H1 (cell line): ENCODE measurements at regions not wholly inside any gene's neighbourhood (a gene's known extent, or its start where the extent isn't known, plus 50 kb on each side); places are given as distances from the start of the nearest gene placed in this dataset.

Source experiments
- CTCF ChIA-PET: fragments of 300-600 bp; sonication (Branson Sonifier 250); formaldehyde crosslinking; loops from one replicate; lab custom pipeline; 2021; ENCODE audit not compliant: partially characterized antibody; lab: Charles Lee
- POLR2A ChIA-PET: fragments of 300-600 bp; sonication (Branson Sonifier 250); formaldehyde crosslinking; loops from one replicate; lab custom pipeline; 2021; ENCODE audit warnings: inconsistent platforms; ENCODE audit not compliant: partially characterized antibody; lab: Charles Lee
- DNase-seq, 2 experiments: peaks; one replicate each; pipeline versions ENCODE4 v3.0.0 to v3.0.0-alpha.2; 2010 to 2022; ENCODE audit warnings: low spot score in 2 of 2, low read depth in 1 of 2, mixed read lengths in 1 of 2
- FAIRE-seq: peaks from 2 replicates; lab custom pipeline; 2011; peaks lifted over from hg19 to GRCh38; lab: Jason Lieb, UNC
- H2AFZ ChIP-seq: 2 replicates; pipeline ENCODE4 v1.8.1; 2012; ENCODE audit warnings: low read length, inconsistent platforms
- H2AK5ac ChIP-seq: 2 replicates; pipeline ENCODE4 v1.6.1; 2013; ENCODE audit warnings: low read depth, low read length
- H2BK120ac ChIP-seq: replicated peaks from 2 replicates; pipeline ENCODE3; 2013; ENCODE audit warnings: low read depth, low read length, inconsistent platforms
- H2BK12ac ChIP-seq: 2 replicates; pipeline ENCODE4 v1.6.1; 2013; ENCODE audit warnings: low read depth, low read length
- H2BK15ac ChIP-seq: 2 replicates; pipeline ENCODE4 v1.6.1; 2013; ENCODE audit warnings: low read length
- H2BK20ac ChIP-seq: 2 replicates; pipeline ENCODE4 v1.6.1; 2013; ENCODE audit warnings: low read length
- H2BK5ac ChIP-seq: 2 replicates; pipeline ENCODE4 v1.6.1; 2013; ENCODE audit warnings: low read depth, low read length
- H3K14ac ChIP-seq: 2 replicates; pipeline ENCODE4 v1.6.1; 2013; ENCODE audit warnings: inconsistent platforms; ENCODE audit not compliant: insufficient read length
- H3K18ac ChIP-seq: 2 replicates; pipeline ENCODE4 v1.6.1; 2013; ENCODE audit warnings: low read length; ENCODE audit errors: extremely low read depth
- H3K23ac ChIP-seq: 2 replicates; pipeline ENCODE4 v1.6.1; 2013; ENCODE audit warnings: inconsistent platforms; ENCODE audit not compliant: insufficient read length
- H3K23me2 ChIP-seq: 2 replicates; pipeline ENCODE4 v1.6.1; 2013; ENCODE audit warnings: low read depth, low read length
- H3K27ac ChIP-seq: 2 replicates; pipeline ENCODE4 v1.6.1; 2011; ENCODE audit warnings: low read depth, low read length, inconsistent platforms
- H3K27me3 ChIP-seq, 4 experiments: replicated peaks in 1 of 4; 1 replicate in 1 of 4; 2 replicates in 3 of 4; pipeline versions ENCODE4 v1.6.1 to v1.8.1; 2011 to 2013; ENCODE audit warnings: low read length in 3 of 4, mild to moderate bottlenecking in 3 of 4, inconsistent platforms in 2 of 4, mixed read lengths in 2 of 4, moderate library complexity in 1 of 4; ENCODE audit not compliant: control insufficient read depth in 3 of 4, insufficient read depth in 3 of 4; ENCODE audit errors: extremely low read depth in 1 of 4
- H3K36me3 ChIP-seq, 4 experiments: 2 replicates each; pipeline versions ENCODE4 v1.6.1 to v1.8.1; 2011 to 2013; ENCODE audit warnings: mild to moderate bottlenecking in 4 of 4, low read length in 3 of 4, moderate library complexity in 2 of 4, control low read depth in 1 of 4, inconsistent platforms in 1 of 4; ENCODE audit not compliant: insufficient read depth in 4 of 4, control insufficient read depth in 2 of 4
- H3K4ac ChIP-seq: replicated peaks from 2 replicates; pipeline ENCODE3; 2013; ENCODE audit warnings: low read length, low read depth, mixed read lengths, inconsistent platforms; ENCODE audit not compliant: insufficient read length
- H3K4me1 ChIP-seq, 4 experiments: replicated peaks in 1 of 4; 1 replicate in 1 of 4; 2 replicates in 3 of 4; pipeline versions ENCODE4 v1.6.1 to v1.8.1; 2011 to 2013; ENCODE audit warnings: low read length in 3 of 4, inconsistent platforms in 2 of 4, mixed read lengths in 1 of 4; ENCODE audit not compliant: insufficient read depth in 4 of 4, control insufficient read depth in 3 of 4
- H3K4me2 ChIP-seq, 2 experiments: 2 replicates each; pipeline versions ENCODE4 v1.6.1 to v1.8.1; 2011 to 2013; ENCODE audit warnings: low read depth in 2 of 2, low read length in 2 of 2, control low read depth in 1 of 2, inconsistent platforms in 1 of 2, mild to moderate bottlenecking in 1 of 2; ENCODE audit not compliant: insufficient read depth in 1 of 2
- H3K4me3 ChIP-seq, 4 experiments: fragments of 200-600, 300-600 bp in 1 of 4; sonication (generic), shearing (Covaris generic), sonication (Bioruptor Twin) in 1 of 4; 2 replicates each; pipeline versions ENCODE4 v1.5.1 to v1.8.1; 2011 to 2016; ENCODE audit warnings: low read length in 4 of 4, low read depth in 3 of 4, control low read depth in 2 of 4, inconsistent platforms in 2 of 4, mild to moderate bottlenecking in 2 of 4, mixed read lengths in 1 of 4, moderate library complexity in 1 of 4; ENCODE audit not compliant: insufficient read depth in 2 of 4; ENCODE audit errors: extremely low read depth in 1 of 4
- H3K56ac ChIP-seq: replicated peaks from 2 replicates; pipeline ENCODE3; 2013; ENCODE audit warnings: low read depth, mild to moderate bottlenecking, mixed read lengths, low read length, inconsistent platforms; ENCODE audit not compliant: insufficient read length
- H3K79me1 ChIP-seq: 2 replicates; pipeline ENCODE4 v1.6.1; 2013; ENCODE audit warnings: low read depth, low read length, control low read depth
- H3K79me2 ChIP-seq, 2 experiments: 2 replicates each; pipeline versions ENCODE4 v1.6.1 to v1.8.1; 2012 to 2013; ENCODE audit warnings: low read length in 2 of 2, mild to moderate bottlenecking in 2 of 2, inconsistent platforms in 1 of 2; ENCODE audit not compliant: insufficient read depth in 2 of 2, control insufficient read depth in 1 of 2
- H3K9ac ChIP-seq, 4 experiments: replicated peaks in 1 of 4; 1 replicate in 1 of 4; 2 replicates in 3 of 4; pipeline versions ENCODE4 v1.6.1 to v1.8.1; 2011 to 2013; ENCODE audit warnings: low read depth in 3 of 4, low read length in 3 of 4, control low read depth in 2 of 4, mild to moderate bottlenecking in 2 of 4, moderate library complexity in 2 of 4, inconsistent platforms in 1 of 4; ENCODE audit errors: extremely low read depth in 1 of 4
- H3K9me3 ChIP-seq, 2 experiments: 2 replicates each; pipeline versions ENCODE4 v1.6.1 to v1.8.1; 2012 to 2013; ENCODE audit warnings: mild to moderate bottlenecking in 2 of 2, moderate library complexity in 2 of 2, control low read depth in 1 of 2, inconsistent platforms in 1 of 2, low read depth in 1 of 2, low read length in 1 of 2, mixed read lengths in 1 of 2; ENCODE audit not compliant: insufficient read depth in 2 of 2
- H4K20me1 ChIP-seq, 2 experiments: replicated peaks in 1 of 2; 2 replicates each; pipeline versions ENCODE3 to v1.8.1; 2011 to 2013; ENCODE audit warnings: inconsistent platforms in 2 of 2, low read length in 2 of 2, mild to moderate bottlenecking in 1 of 2; ENCODE audit not compliant: insufficient read depth in 2 of 2, control insufficient read depth in 1 of 2
- H4K5ac ChIP-seq: 2 replicates; pipeline ENCODE4 v1.6.1; 2013; ENCODE audit warnings: low read length, low read depth, mixed read lengths, inconsistent platforms; ENCODE audit not compliant: insufficient read length
- H4K8ac ChIP-seq: 2 replicates; pipeline ENCODE4 v1.8.0; 2013; ENCODE audit warnings: mild to moderate bottlenecking, moderate library complexity, low read length, inconsistent platforms; ENCODE audit not compliant: insufficient read depth; ENCODE audit errors: extremely low read depth
- H4K91ac ChIP-seq: replicated peaks from 2 replicates; pipeline ENCODE3; 2013; ENCODE audit warnings: low read length, mixed read lengths, inconsistent platforms; ENCODE audit not compliant: insufficient read length
- BRCA1 ChIP-seq: IDR thresholded peaks from 2 replicates; pipeline ENCODE4 v1.6.1; 2012; ENCODE audit warnings: low read depth, low read length, improper control_type of control experiment
- GTF2F1 ChIP-seq: IDR thresholded peaks from 2 replicates; pipeline ENCODE4 v1.6.1; 2012; ENCODE audit warnings: low read depth, low read length, improper control_type of control experiment, borderline replicate concordance
- JUND ChIP-seq: IDR thresholded peaks from 2 replicates; pipeline ENCODE4 v1.6.1; 2011; ENCODE audit warnings: mild to moderate bottlenecking, improper control_type of control experiment, low read length
- KDM1A ChIP-seq: fragments of 200-600, 300-600 bp; sonication (generic); IDR thresholded peaks from 2 replicates; pipeline ENCODE4 v1.7.1; 2016; ENCODE audit warnings: mild to moderate bottlenecking, low read length, borderline replicate concordance
- MAX ChIP-seq: IDR thresholded peaks from 2 replicates; pipeline ENCODE4 v1.6.1; 2012; ENCODE audit warnings: inconsistent platforms
- POLR2AphosphoS5 ChIP-seq: IDR thresholded peaks from 2 replicates; pipeline ENCODE4 v1.6.1; 2011; ENCODE audit warnings: low read depth, low read length
- RXRA ChIP-seq: IDR thresholded peaks from 2 replicates; pipeline ENCODE4 v1.6.1; 2011; ENCODE audit warnings: low read depth, mild to moderate bottlenecking, low read length, moderate library complexity; ENCODE audit not compliant: insufficient read depth
- SP1 ChIP-seq: IDR thresholded peaks from 2 replicates; pipeline ENCODE4 v1.6.1; 2011; ENCODE audit warnings: low read depth, low read length
- SP2 ChIP-seq: IDR thresholded peaks from 2 replicates; pipeline ENCODE4 v1.6.1; 2012; ENCODE audit warnings: mild to moderate bottlenecking, low read length, inconsistent platforms
- SUZ12 ChIP-seq: fragments of 200-600 bp; sonication (generic); IDR thresholded peaks from 2 replicates; pipeline ENCODE4 v1.6.1; 2012; ENCODE audit warnings: mild to moderate bottlenecking, inconsistent platforms, low read length, moderate library complexity, mixed read lengths
- TAF7 ChIP-seq: optimal IDR thresholded peaks from 2 replicates; pipeline ENCODE3; 2011; ENCODE audit warnings: low read depth, mild to moderate bottlenecking, inconsistent platforms, low read length, moderate library complexity, borderline replicate concordance
- USF2 ChIP-seq: IDR thresholded peaks from 2 replicates; pipeline ENCODE4 v1.6.1; 2011; ENCODE audit warnings: low read length, improper control_type of control experiment
- WGBS, 2 experiments: shearing (Covaris generic) in 1 of 2; methylation state at CpG; one replicate each; pipeline versions ENCODE4 v1.1.6 to v1.1.7; 2013 to 2015; ENCODE audit warnings: low lambda C conversion rate in 2 of 2, mixed read lengths in 2 of 2, inconsistent platforms in 1 of 2, low coverage in 1 of 2, missing lambda C conversion rate in 1 of 2; ENCODE audit not compliant: insufficient replicate concordance in 2 of 2, insufficient coverage in 1 of 2, insufficient read length in 1 of 2; ENCODE audit errors: extremely low coverage in 1 of 2, missing lambda C conversion rate in 1 of 2; 5-methylcytosine and 5-hydroxymethylcytosine counted together

- Histone ChIP-seq H3K4me1 (peaks cover 0 to 13% (median 6%) of the 10 kb centered on the region in 4 experiments; a peak in 4 of 7 replicates), H3K4ac (no peak overlapping the region), H2BK120ac (no peak overlapping the region), H2AK5ac (no peak overlapping the region; the same call in 1 of the 2 replicates), H3K4me3 (no peak overlapping the region), H3K27ac (no peak overlapping the region), H4K20me1 (no peaks in the 10 kb centered on the region), H2BK5ac (no peak overlapping the region), H3K18ac (no peak overlapping the region), H3K9ac (no peak overlapping the region), H3K4me2 (no peak overlapping the region), H2AFZ (no peak overlapping the region), H4K5ac (no peak overlapping the region), H3K14ac (no peak overlapping the region), H2BK12ac (no peak overlapping the region), H3K23ac (no peak overlapping the region), H3K9me3 (peaks cover 22 to 26% of the 10 kb centered on the region in 2 experiments), H2BK20ac (no peak overlapping the region; the same call in 1 of the 2 replicates), H3K27me3 (no peaks in the 10 kb centered on the region), H4K8ac (no peak overlapping the region), H4K91ac (no peak overlapping the region), H3K79me2 (no peaks in the 10 kb centered on the region), H3K36me3 (peaks cover 0 to 11% (median 2%) of the 10 kb centered on the region in 4 experiments; a peak in 3 of 8 replicates), H3K79me1 (no peaks in the 10 kb centered on the region), H3K23me2 (no peaks in the 10 kb centered on the region; the same call in 1 of the 2 replicates), H3K56ac (no peak overlapping the region), H2BK15ac (no peak overlapping the region)
- DNase-seq (no peak), FAIRE-seq (no peak)
- CTCF ChIA-PET = interaction anchor here (0.9 to 3.5 kb wide), 5 partner anchors 8 to 53 kb away, joined by 3 to 20 read pairs (median 13); no protein-coding TSS in a partner anchor
- 98% methylated on average over 14 of the region's 38 CpGs; no CpG with 5 or more reads in 1 of the 2 experiments for WGBS, 2 experiments
- POLR2A ChIA-PET = no interaction called here
- TF ChIP-seq POLR2AphosphoS5 = no peak
- TF ChIP-seq TAF7 = no peak
- no peak for TF ChIP-seq BRCA1
- TF ChIP-seq GTF2F1 = no peak
- TF ChIP-seq SP2 = no peak
- no peak for TF ChIP-seq JUND
- TF ChIP-seq USF2 = no peak
- no peak for TF ChIP-seq SUZ12
- TF ChIP-seq SP1 = no peak
- no peak for TF ChIP-seq MAX
- TF ChIP-seq KDM1A = no peak
- TF ChIP-seq RXRA = no peak
These were observed 85.2 kb upstream of the HMCN1 start for GRCh38 chr1:185648858-185649589.
